ENCODE measurements at regions not wholly inside any gene's neighbourhood (a gene's known extent, or its start where the extent isn't known, plus 50 kb on each side); places are given as distances from the start of the nearest gene placed in this dataset.
A peak's percentile ranks its signal among the peaks of the same experiment; 100 is the strongest.
"Not testable (repeated sequence)": the region's sequence is repeated elsewhere in the genome, so short reads cannot be mapped to it uniquely, and the experiment has no call there.

DNA sequence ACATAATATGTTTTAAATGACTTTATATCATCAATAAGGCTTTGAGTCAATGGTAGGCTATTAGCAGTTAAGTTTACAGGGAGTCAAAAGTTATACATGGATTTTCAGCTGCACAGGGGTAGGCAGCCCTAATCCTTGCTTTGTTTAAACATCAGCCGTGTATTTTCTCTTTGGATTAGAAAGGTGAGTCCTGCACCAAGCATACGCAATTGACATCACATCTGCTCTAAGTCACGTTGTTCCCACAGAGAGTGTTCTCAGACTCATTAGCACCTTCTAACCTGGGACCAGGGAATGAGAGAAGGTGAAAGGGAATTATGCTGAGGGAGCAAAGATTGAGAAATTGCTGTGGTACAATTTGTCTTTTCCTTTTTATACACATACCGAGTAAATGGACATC, 148.6 kb upstream of the ZNF804B start:
- DNase-seq = no peak

DNA sequence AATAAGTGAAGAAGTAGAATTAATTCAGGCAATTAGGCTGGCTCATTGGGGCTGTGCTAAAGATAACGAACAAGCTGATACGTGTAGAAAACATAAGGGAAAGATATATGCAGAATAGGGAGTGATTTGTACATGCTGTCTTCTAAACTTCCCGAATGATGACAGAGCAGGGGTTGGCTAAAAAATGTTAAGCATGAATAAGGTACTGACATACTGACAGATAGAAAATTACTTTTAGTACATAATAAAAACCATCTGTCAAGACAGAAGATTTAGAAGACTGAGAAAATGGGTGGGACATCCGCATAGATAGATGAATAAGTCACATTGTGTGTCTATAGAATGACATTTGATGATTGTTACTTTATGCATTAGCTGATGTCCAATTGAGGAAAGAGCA, 158.8 kb upstream of the ZNF804B start:
- no peak for DNase-seq

DNA sequence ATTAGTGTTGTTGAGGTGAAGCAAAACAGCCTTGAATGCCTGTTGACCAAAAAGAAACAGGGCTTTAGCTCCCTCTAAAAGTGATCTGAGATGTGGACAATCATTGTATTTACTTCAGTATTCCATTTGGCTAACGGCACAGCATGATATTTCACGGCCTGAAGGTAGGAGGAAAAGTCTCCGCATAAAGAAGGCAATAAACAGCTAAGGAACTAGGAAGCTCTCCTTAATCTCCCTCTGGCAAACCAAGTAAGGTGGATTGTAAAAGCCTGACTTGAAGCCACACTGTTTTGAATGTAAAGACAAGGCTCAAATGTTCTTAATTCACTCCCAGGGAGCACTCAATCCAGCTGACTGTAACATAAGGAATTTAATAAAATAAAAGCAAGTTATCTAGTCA, 160.0 kb upstream of the ZNF804B start:
- no peak for DNase-seq

DNA sequence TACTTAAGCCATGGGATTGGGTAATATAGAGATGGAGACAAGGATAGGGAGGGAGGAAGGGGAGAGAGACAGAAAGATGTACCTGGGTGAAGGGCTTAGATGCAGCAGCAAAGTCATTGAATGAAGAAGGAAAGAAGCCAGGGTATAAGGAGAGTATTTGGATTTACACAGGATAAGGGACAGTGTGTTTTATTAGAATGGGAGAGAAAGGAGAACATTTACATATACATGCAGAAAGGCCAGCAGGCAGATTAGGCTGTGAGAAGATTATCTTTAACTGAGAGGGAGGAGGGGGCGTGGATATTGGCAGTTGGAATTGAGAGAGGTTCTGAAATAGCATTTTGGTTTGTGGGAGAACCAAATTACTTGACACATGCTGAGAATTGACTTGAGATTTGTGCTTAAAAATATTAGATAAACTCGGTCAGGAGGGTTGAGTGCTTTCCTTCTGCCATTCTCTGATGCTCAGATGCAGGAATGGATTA, 161.5 kb upstream of the ZNF804B start:
- no peak for DNase-seq

DNA sequence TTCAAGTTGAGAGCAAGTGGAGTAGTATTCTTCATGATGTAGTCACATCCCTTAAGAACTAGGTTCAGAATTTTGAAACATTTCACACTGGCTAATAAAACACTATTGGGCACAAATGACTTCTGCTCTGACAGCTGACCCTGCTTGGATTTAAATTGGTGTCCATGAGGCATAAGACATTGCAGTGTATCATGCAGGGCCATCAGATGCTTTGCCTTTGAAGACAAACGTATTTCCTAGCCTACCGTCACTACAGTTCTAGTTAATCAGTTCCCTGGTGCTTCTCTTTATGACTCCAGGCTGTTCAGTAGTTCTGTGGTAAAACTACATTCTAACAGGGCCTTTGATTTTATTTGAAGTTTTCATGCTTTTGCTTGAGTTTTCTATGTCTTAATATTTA, 168.5 kb upstream of the ZNF804B start:
- no peak for DNase-seq

DNA sequence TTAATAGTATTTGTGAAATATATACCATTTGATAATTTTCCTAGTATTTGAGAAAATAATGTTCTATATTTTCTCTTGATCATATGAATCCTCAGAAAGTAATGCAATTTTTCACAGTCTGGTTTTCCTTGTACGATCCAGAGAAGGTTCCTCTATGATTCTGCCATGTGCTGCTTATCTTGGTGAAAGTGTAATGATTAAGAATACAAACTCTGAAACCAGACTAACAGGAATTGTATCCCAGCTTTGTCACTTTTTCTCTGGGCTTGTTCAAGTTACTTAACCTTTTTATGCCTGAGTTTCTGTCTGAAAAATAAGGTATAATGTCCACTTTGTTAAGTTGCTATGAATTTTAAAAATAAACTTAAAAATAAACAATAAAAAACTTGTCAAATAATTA, 169.6 kb upstream of the ZNF804B start:
- DNase-seq = no peak

DNA sequence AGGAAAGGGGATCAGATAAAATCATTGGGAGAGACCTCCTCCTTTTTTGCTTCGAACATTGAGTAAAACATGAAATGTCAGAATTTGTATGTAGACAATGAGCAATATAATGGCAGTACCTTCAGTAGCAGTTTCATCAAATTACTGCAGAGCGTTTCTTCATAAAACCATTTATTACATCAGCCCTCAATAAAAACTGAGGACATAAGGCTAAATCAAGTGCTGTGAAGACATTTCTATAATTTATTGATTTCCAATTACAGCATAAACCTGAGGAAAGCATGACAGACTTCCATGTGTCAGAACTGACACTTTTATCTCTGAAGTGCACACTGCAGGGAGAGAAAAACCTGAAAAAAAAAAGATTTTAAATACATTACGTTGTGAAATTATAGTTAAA, 172.6 kb upstream of the ZNF804B start:
- DNase-seq = no peak

DNA sequence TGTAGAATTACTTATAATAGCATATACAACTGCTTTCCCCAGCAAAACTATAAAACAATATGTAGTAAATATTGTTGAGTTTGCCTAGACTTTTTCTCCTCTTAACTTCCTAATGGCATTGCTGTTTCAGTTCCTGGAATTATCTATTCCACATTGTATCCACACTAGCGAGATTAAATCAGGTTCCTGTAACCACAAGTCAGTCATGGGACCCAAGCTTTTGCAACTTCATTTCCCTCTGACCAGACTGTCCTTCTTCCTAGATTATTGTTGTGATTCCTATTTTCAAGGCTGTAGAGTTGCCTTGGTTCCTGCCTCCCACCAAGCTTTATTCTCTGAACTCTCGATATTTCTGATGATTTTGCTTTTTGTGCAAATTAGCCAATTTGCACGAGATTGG, 173.3 kb upstream of the ZNF804B start:
- DNase-seq = no peak

DNA sequence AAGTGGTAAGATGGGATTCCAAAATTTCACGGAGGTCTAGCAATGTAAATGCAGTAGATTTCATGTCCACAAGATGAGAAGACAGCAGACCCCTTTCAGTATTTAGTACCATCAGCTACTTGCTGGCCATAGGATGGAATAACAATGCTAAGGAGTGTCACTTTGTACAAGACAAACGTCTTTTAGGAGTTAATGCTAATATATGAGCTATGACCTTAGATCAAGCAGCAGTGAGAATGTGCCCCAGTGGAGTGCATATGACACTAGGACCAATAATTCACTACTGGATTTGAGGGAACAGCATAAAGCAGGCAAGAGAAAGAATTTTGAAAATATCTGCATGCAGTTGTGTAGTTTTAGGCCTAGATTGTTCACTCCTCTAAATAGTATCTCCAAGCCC, 182.8 kb upstream of the ZNF804B start:
- no peak for DNase-seq

DNA sequence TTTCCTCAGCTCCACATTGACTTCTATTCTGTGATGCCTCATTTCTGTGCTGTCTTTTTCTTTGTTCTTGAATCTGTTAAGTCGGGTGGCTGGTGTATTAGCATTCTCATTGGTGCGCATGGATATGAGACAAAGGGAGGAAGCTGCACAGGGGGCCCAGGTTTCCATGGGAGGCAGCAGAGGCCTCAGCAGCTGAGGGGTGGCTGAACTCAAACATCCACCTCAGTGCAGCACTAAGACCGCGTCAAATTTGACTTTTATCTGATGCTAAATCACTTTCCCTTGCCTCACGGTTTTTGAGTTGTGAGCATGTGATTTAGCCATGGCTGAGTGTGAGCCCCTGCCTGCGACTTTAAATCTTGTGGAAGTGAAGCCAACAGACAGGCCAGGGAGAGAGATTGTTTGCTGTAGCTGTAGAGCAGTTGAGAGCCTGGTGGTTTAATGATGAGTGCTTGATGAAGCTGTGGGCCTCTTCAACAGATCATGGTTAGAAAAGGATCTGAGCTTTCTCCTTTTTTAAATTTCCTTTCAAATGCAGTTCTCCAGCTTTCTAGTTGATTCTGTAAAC, 193.3 kb upstream of the ZNF804B start:
- DNase-seq = no peak

DNA sequence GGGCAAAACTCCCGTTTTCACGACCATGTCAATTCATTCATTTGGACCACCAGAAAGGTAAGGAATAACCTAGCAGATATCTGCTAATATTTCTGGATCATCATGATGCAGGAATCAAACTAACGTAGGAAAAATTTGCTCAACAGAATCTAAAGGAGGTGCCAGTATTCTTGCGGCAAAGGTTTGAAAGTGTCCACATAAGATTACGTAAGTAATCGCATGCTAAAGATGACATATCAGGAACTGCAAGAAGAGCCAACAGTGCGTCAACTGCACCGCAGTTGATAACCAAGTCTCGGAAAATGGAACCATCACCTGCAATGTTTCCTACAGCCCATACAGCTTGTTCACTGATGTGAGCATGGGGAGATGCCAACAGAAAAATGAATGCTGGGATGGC, 194.1 kb upstream of the ZNF804B start:
- DNase-seq = no peak

DNA sequence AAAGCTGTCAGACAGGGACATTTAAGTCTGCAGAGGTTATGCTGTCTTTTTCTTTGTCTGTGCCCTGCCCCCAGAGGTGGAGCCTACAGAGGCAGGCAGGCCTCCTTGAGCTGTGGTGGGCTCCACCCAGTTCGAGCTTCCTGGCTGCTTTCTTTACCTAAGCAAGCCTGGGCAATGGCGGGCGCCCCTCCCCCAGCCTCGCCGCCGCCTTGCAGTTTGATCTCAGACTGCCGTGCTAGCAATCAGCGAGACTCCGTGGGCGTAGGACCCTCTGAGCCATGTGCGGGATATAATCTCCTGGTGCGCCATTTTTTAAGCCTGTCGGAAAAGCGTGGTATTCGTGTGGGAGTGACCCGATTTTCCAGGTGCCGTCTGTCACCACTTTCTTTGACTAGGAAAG, 203.1 kb upstream of the ZNF804B start:
- not testable (repeated sequence) for DNase-seq

DNA sequence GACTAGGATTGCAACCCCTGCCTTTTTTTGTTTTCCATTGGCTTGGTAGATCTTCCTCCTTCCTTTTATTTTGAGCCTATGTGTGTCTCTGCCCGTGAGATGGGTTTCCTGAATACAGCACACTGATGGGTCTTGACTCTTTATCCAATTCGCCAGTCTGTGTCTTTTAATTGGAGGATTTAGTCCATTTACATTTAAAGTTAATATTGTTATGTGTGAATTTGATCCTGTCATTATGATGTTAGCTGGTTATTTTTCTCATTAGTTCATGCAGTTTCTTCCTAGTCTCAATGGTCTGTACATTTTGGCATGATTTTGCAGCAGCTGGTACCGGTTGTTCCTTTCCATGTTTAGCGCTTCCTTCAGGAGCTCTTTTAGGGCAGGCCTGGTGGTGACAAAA, 204.7 kb upstream of the ZNF804B start:
- DNase-seq = not testable (repeated sequence)

DNA sequence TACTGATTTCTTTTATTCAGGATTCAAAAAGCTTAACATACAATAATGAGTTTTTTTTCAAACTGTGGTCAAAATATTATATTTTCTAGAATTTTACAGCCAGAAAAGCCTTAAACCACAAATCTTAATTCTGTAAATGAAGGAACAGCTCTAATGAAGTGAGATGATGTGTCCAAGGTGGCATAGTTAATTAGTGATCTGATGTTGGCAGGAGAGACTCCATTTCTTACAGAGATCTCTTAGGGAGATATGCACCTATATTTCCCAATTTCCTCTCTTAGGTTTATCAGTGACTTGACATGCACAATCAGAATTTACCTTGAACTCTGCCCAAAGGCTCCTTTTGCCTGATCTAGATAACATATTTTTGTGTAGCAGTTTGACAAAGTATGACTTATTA, 211.1 kb upstream of the ZNF804B start:
- DNase-seq = no peak

DNA sequence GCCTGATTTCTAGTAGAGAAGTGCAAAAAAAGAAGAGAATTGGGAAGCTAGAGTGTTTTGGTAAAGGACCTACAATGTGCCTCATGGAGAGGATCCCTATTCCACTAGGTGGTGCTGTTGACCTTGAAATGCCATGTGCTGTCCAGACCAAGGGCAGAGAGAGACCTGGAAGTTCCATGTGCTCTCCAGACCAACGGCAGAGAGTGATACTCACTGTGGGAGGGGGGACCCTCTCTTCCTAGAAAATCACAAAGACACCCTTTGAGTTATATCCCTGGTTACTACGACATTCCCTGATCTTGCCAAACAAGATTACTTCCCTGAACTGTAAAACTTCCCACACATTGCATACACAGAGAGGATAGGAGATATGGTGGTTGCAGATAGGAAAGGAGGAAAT, 212.7 kb upstream of the ZNF804B start:
- DNase-seq = peak; percentile 34

DNA sequence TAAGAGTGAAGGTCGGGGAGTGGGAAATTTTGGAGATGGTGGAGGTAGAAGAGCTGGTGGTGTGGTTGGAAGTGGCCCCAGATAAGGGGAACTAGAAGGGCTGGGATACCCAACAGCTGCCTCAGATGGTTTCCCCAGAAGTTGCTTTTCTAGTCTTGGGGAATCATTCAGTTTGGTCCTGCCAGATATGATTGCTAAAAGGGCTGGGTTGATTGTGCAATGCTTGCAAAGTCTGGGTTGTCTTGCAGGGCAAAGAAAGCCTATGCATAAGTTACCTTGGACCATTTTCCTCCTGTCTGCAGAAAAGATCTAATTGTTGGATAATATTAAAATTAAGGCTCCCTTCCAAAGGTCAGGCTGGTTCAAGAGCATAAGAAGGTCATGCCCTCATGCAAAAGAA, 213.8 kb upstream of the ZNF804B start:
- no peak for DNase-seq

DNA sequence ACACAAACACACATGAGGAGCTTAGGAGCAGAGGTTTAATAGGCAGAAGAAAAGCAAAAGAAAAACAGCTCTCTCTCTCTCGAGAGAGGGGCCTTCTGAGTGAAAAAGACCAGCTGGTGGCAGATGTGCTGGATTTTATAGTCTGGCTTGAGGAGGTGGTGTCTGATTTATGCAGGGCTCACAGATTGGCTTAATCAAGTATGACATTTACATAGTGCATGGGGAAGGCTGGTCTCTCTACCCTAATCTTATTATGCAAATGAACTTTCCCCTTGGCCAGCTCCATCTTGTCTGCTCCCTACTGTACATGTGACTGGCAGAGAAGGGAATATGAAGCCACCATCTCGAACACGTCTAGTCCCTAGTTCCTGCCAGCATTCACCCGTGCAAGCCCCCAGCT, 219.5 kb upstream of the ZNF804B start:
- DNase-seq = no peak

DNA sequence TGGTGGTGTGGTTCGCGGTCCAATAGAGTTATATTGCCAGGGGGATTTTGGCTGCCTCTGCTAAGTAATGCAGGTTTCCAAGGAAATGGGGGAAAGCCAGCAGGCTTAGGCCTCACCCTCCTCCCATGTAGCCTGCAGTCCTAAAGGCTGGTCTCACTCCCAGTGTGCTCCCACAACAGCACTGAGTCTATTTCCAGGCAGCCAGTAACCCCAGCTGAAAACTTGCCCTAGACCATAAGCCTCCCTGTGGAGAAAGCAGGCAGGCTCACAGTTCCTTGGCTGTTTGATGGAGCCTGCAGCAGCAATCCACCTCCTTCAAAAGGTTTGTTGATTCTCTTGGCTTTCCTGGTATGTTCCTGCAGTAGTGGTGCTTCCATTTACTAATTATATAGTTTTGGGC, 220.0 kb upstream of the ZNF804B start:
- no peak for DNase-seq

DNA sequence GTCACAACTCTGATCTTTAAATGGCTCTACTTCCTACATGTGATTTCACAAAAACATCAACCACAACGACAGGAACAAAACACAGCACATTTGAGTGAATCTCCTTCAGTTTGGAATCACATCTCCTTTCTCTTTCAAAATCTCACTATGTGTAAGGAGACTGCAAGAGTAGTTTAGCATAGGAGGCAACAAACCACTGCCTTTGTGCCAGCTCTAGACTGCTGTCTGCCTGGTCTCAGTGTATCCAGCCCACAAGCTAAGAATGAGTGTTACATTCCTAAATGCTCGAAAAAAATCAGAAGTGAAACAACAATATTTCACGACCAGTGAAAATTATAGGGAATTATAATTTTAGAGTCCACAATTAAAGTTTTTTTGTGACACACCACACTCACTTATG, 217.0 kb upstream of the STEAP4 start:
- DNase-seq = no peak

DNA sequence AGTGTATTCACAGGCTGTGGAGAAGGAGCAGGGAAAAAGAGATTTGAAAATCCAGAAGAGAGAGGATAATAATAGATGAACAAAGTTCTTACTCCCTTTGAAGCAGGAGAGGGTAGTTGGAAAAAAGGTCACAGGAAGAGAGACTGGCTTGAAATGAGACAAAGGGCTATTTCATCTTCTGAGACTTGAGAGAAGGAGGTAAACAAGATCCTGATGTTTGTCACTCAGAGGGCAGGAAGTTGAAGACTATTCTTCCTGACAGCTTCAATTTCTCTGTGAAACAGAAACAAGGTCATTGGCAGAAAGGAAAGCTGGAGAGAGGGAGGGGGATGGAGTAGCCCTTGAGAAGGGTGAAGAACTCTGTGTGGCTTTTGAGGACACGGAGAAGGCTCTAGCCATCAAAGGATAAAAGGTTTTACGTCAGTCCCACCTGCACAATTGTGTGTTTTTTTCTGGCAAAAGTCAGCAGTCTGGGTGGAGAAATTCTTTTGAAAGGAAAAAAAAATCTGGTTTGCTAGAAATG, 216.1 kb upstream of the STEAP4 start:
- DNase-seq = no peak

DNA sequence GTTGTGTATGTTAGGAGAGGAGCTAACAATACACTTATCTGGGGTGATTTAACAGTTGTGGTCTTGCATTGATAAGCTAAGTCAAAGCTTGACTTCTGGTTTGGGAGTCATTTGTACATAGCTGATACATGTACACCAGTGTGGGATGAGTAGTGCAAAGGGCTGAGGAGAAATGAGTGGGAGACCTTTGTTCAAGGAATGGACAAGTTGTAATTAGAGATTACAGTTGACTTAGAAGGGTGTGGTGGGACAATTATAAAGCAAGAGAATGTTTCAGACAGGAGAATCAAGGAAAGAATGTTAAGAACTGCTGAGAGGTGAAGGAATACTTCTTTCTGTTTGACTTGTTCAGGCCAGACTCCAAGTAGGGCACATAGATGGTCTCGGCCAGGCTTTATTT, 209.7 kb upstream of the STEAP4 start:
- DNase-seq = no peak

DNA sequence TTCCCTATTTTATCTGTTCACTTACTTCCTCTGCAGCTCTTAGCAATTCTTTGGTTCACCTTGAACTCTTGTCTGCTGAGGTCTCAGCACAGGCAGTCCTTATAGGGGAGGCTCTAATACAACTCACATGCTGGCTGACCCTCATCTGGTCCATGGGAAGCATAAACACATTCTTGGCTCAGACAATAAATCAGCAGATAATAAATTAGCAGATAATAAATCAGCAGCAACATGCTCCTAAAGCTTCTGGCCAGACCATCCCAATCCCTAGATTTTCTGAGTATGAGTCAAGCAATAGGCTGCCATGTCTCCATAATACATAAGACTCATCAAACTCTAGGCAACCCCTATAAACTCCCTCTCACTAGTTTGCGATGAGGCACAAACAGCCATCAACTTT, 208.6 kb upstream of the STEAP4 start:
- no peak for DNase-seq

DNA sequence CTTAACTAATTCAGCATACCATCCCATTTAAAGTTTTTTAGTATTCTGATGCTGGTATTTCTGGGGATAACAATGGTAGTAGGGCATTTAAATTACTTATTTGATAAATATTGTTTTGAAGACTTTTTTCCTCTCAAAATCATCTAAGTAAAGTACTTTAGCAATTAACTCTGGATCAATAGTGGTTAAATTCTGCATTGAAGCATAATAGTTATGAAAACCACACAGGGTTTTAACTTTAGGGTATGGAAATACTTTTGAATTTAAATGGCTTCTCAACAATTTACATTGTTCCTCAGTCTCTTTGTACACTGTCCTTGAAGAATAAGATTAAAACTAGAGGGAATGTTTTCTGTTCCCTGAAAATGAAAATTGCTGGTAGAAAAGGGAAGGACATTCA, 202.6 kb upstream of the STEAP4 start:
- DNase-seq = no peak

DNA sequence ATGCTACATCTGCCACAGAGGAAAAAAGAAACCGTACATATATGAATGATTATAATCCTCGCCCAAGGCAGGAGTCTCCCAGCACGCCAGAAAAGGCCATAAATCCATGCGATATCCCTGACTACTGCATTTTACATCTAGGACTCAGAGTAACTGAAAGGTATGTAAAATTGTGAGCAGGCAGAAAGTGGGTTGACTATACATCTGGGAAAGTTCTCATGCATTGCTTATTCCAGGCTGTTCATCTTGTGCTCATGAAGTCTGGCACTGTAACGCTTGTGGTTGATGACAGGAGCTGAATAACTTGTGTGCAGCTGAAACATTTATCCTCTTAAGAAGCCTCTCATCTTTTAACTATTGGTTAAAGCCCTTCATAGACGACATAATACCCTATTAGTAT, 193.4 kb upstream of the STEAP4 start:
- no peak for DNase-seq

DNA sequence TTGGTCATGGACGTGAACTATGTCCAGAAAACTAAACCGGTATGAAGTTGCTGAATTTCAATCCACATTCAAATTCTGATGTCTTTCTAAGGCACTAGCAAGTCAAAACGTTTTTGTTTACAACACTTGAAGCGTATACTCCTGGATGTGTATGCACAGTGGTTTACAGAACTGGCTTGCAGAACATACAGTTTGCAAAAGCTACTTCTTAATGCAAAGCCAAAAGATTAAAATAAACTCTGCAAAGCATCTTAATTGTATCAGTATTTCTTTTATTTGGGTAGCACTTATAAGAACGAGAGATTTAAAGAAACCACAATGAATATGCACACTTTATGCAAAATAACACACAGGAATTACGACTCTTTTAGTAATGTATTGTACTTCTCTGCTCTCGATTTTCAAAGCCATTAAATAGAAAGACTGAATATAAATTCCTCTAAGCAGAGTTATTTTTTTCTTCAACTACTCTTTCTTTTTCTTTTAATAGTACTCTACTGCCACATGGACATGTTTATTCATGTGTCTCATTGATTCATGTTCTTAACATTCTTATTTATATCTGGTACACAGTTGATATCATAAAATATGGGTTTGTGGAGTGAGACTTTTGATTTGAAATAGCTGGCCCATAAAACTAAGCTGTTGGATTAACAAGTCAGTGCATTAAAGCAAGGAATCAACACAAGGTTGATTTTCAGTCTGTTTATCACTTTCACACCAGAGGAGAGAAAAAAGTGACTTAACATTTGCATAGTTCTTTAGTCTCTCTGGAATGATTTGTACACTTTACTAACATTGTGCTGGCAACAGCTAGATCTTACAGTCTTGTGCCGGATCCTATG, 189.4 kb upstream of the STEAP4 start:
- no peak for DNase-seq

Data from stimulated activated CD4-positive, alpha-beta T cell treated with anti-CD3 and anti-CD28 coated beads, Interleukin-15, amount 100 ng/mL, for 24 hours (primary cell).